Left lung (tissue), 4 donors: ENCODE measurements at regions not wholly inside any gene's neighbourhood (a gene's known extent, or its start where the extent isn't known, plus 50 kb on each side); places are given as distances from the start of the nearest gene placed in this dataset.

Source experiments
- ATAC-seq: fragments of 200-7000 bp; cut with Tn5 transposase; one replicate; pipeline ENCODE4 v1.9.1; 2020; ENCODE audit warnings: moderate library complexity
- DNase-seq, 4 donors: peaks; one replicate each; pipeline ENCODE4 v3.0.0-alpha.2; 2013 to 2020
- H3K27ac ChIP-seq, 2 donors: fragments of 200-600 bp; sonication (generic) in 1 of 2; one replicate each; pipeline versions ENCODE4 v1.5.0 to v1.8.0; 2020 to 2021
- H3K27me3 ChIP-seq, 2 donors: fragments of 200-600 bp; sonication (generic) in 1 of 2; one replicate each; pipeline versions ENCODE4 v1.5.0 to v1.8.0; 2020 to 2021
- H3K36me3 ChIP-seq, 2 donors: fragments of 200-600 bp; sonication (generic) in 1 of 2; one replicate each; pipeline versions ENCODE4 v1.5.0 to v1.8.0; 2020 to 2021
- H3K4me1 ChIP-seq, 2 donors: fragments of 200-600 bp; one replicate each; pipeline ENCODE4 v1.8.0; 2021
- H3K4me3 ChIP-seq, 2 donors: fragments of 200-600 bp; sonication (generic) in 1 of 2; one replicate each; pipeline versions ENCODE4 v1.5.0 to v1.8.0; 2020 to 2021; ENCODE audit warnings: mild to moderate bottlenecking in 1 of 2
- H3K9me3 ChIP-seq, 2 donors: fragments of 200-600 bp; sonication (generic) in 1 of 2; one replicate each; pipeline versions ENCODE4 v1.5.0 to v1.8.0; 2020 to 2021
- CTCF ChIP-seq, 2 donors: fragments of 200-600 bp; sonication (generic) in 1 of 2; IDR thresholded peaks; one replicate each; pipeline versions ENCODE4 v1.5.0 to v1.8.0; 2021; ENCODE audit warnings: antibody characterized with exemption in 2 of 2
- intact Hi-C, 2 donors: fragments of 100-400 bp; cut with DNase I; formaldehyde crosslinking; loops; one replicate each; pipeline versions ENCODE4 v1.11.2 to v1.14.2; 2022
- donor health status: DM: no; HTN: yes; CAD: no.
- donor health status: DM: no; HTN: no; CAD: no.

DNA sequence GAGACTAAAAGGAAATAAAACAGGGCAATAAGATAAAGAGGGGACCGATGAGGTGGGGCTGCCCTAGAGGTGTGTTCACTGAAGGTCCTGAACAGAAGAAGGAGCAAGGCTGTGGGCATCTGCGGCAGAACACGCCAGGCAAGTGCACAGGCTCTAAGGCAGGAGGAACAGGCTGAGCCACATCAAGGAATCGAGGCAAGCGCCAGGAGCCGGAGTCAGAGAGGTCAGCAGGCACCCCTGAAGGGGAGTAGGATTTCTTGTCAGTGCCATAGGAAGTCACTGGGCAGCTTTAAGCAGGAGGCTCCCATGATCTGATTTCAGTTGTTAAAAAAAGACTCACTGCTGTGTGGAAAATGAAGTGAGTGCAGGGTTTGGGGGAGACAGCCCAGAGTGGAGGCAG lies 186.5 kb downstream of the KATNIP start:
- no peaks in the 10 kb centered on the region for H3K4me1 ChIP-seq

GRCh38 chr16:27737513-27737912 lies 187.6 kb downstream of the KATNIP start:
- Histone ChIP-seq H3K9me3 (no peaks in the 10 kb centered on the region), H3K4me1 (no peaks in the 10 kb centered on the region), H3K4me3 (no peak overlapping the region), H3K27ac (no peak overlapping the region), H3K36me3 (peaks cover 0 to 47% of the 10 kb centered on the region in 2 donors), H3K27me3 (no peaks in the 10 kb centered on the region)
- TF ChIP-seq CTCF (IDR thresholded peaks at IDR 0.05), result no peak
- intact Hi-C loops, result no loop called here
- DNase-seq (peak in 1 of 4 donors; percentile 31), ATAC-seq (no peak)

More for the DNA sequence above, 186.5 kb downstream of the KATNIP start:
- Histone ChIP-seq H3K9me3 (no peaks in the 10 kb centered on the region), H3K27me3 (no peaks in the 10 kb centered on the region), H3K36me3 (peaks cover 0 to 37% of the 10 kb centered on the region in 2 donors), H3K4me3 (no peak overlapping the region), H3K27ac (no peak overlapping the region)
- DNase-seq (no peak), ATAC-seq (no peak)
- intact Hi-C loops, result no loop called here
- TF ChIP-seq CTCF (IDR thresholded peaks at IDR 0.05), result no peak
